ENCODE measurements at regions not wholly inside any gene's neighbourhood (a gene's known extent, or its start where the extent isn't known, plus 50 kb on each side); places are given as distances from the start of the nearest gene placed in this dataset.
A peak's percentile ranks its signal among the peaks of the same experiment; 100 is the strongest.
"Not testable (repeated sequence)": the region's sequence is repeated elsewhere in the genome, so short reads cannot be mapped to it uniquely, and the experiment has no call there.

DNA sequence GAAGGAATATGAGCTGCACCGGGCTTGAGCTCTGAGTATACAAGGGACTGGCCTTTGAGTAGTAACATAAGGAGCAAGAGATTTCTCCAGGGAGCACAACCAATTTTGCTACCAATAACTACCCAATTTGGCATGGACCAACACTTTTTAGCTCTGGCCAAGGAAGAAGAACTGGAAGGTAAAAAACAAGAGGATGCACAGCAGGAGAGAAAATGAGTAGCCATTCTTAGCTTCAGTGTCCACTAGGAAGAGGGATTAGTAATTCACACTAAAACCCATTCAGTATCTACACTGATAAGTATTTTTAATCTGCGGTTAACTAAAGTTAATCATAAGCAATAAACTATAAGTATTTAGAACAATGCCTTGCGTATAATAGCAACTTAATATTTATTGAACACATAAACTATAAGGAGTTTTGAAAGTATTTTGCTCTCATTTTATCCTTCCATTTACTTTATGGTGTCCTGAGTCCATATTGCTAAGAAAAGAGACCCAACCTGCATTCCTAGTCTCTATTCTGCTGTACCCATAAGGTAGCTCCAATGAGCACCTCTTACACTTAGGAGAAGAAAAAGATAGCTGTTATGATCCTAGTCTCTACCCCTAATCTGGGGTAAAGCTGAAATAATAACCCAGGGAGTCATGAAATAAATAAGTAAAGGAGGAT, 268.9 kb downstream of the IGSF11 start:
- no peak for DNase-seq

DNA sequence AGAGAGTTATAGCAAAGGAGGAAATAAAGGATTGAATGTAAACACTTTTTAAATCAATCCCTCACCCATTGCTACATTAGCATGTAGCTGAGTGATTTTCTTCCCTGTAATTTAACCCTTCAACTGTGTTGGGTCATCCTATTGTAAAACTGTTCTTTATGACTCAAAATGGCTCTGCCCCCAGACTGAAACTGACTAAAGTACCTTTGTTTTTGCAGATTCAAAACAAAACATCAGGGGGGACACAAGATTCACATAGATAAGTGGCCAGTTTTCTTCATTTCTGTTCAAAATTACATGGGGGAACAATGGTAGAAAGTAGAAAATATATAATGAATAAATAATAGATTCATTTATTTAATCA, 268.4 kb downstream of the IGSF11 start:
- no peak for DNase-seq

DNA sequence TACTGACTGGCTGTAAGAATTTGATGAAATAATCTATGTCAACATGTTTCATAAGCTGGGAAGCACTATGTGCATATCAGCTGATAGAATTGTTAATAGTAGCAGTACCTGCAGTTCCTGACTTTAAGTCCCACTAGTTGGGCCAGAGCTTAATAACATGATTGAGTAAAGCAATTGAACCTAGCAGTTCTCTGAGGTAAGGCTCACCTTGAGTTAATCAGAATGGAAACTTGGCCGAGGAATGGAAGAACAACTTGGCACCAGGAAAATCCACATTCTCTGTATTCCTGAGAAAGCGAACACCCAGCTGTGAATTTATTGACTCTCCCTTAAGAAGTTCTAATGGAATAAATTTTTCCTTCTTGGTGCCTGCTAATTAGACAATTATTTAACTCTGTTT, 262.6 kb downstream of the IGSF11 start:
- DNase-seq, result no peak

DNA sequence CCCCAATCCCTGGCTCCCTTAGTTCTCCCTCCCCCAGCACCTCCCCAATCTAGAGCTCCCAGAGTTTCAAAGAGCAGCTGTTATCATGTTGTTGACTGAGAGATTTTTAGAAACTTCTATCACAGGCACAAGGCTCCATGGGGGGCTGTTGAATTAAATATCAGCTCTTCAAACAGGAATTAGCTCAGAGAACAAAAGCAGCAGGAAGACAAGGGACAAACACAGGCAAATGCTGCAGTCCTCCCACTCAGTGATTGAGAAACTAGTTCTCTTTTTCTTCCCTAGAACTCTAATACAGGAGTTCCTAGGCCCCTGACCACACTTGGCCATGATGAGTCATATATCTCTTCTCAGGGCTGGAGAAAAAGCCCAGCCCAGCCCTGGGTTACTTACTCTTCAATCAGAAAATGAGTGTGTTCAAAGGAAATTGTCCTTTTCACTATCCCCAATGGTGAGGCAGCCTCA, 262.1 kb downstream of the IGSF11 start:
- peak; percentile 3 for DNase-seq

DNA sequence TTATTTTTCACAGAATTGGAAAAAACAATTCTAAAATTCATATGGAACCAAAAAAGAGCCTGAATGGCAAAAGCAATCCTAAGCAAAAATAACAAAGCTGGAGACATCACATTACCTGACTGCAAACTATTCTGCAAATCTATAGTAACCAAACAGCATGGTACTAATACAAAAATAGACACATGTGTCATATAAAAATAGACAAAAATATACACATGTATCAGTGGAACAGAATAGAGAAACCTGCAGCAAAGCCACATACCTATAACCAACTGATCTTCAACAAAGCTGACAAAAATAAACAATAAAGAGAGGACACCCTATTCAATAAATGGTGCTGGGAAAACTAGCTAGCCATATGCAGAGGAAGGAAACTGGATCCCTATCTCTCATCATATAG, 259.6 kb downstream of the IGSF11 start:
- no peak for DNase-seq

- no peak for DNase-seq
Observed at GRCh38 chr3:118778201-118778600, 256.4 kb downstream of the IGSF11 start.

DNA sequence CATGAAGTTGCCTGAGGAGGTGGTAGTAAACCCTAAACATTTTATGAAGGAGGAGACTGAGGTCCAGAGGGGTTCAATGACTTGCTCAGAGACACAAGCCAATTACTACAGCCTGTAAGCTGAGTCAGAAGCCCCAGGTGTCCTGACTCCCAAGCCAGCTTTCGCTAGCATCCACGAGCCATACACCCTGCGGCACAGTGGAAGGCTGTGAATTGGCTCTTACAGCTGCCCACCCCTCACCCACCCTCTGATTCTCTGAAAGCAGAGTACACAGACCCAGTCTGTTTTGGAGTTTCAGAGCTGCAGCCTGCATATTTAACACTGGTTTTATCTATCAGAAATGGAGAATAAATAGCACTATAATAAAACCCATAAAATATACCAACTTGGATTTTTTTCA, 253.4 kb downstream of the IGSF11 start:
- no peak for DNase-seq

- no peak for DNase-seq
Observed at GRCh38 chr3:118781839-118782238, 252.8 kb downstream of the IGSF11 start.

DNA sequence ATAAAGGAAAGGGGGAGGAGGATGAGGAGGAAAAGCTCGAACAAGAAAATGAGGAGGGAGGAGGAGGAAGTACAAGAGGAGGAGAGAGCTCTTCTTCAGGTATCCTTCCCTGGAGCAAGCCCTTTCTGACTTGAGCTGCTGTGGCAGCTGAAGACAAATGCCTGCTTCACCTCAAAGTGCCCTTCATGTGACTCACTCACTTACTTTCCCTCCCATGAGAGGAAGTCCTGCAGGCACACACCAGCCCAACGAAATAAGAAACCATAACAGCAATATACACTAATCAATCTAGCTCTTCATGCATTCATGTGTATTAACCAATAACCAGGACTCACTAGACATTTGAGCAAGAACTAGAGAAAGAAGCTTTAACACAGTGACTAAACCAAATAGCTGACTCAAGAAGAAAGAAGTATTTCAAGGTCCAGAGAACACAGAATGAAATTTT, 251.9 kb downstream of the IGSF11 start:
- no peak for DNase-seq

GRCh38 chr3:118785415-118785814, 249.2 kb downstream of the IGSF11 start:
- no peak for DNase-seq

DNA sequence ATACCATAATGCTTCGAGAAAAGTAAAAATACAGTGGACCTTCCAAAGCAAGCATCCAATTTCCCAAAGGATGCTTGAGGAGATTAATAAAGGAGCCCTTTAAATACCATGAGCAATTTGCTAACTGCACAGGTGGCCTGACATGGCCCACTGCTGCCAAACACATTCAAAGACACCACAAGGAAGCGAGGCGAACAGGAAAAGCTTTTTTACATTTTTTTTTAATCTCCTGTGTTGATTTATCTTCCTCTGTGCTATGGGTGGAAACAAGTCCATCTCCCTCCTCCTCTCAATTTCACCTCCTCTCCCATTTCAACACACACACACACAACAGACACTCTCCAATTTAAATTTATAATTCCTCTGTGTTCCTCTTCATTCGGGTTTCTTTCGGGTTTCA, 243.4 kb downstream of the IGSF11 start:
- no peak for DNase-seq

- no peak for DNase-seq
Observed at GRCh38 chr3:118792191-118792590, 242.5 kb downstream of the IGSF11 start.

DNA sequence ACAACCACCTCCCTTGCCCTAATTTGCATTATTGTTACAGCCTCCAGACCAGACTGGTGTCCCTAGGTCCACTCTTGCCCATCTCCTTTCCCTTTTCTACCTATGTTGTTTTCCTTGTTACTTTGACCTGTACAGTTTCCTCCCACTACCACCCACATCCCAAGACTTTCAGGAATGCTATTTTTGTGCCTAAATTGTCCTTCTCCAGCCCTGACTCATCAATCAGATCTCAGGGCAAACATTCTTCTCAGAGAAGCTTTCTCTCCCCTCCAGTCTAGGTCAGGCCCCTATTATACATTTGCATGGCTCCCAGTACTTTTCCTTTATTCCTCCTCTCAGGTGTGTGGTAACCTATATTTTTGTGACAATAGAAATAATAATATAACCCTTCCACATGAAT, 241.5 kb downstream of the IGSF11 start:
- DNase-seq, result no peak

- DNase-seq, result no peak
Observed at GRCh38 chr3:118799303-118799702, 235.3 kb downstream of the IGSF11 start.

DNA sequence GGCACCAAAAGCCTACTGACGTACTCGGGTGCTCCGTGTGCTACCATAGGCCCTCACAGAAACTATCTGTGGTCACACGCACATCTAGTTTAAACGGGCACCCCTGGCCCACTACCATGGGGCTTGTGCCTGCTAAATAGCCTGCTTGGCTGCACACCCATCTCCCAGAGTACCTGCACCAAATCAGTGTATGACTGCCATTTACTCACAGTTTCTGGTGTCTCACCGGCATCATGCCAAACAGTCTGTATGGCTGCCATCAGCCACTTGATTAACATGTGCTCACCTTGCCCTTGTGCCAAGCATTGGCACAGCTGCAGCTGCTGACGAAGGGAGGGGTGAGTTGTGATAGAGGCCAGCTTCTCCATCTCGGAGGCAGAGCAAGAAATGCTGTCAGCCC, 232.7 kb downstream of the IGSF11 start:
- DNase-seq, result peak; percentile 12

DNA sequence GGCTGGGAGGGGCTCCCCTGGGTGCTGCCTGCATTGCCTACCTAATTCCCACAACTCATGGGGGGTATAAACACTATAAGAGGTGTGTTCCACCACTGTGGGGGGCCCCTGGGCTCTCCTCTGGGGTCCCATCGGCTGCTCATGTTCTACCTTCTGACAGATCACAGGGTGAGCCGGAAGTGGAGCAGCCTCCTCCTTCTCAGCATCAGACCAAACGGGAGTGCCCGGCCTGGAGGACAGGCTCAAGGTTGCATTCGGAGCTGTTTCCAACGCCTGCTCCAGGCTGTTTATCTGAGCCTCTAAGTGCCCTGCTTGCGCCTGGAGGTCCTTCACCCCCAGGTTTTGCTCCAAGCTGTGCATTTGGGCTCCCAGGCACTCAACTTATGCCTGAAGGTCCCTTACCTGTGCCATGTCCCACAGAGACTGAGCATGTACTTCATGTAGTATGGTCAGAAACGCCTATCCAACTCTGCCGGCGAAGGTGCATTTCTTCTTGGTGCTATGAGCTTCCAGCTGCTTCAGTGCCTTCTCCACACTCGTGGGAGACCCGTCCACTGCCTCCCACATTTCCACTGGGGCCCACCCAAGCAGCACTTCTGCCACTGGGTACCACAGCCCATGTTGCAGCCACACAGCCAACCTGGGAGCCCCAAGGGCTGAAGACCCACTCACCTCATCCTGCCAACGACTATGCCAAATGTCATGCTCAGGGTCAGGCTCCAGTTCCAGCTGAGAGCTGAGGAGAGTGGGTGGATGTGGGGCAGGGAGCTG, 232.1 kb downstream of the IGSF11 start:
- DNase-seq, result no peak

- no peak for DNase-seq
Observed at GRCh38 chr3:118803096-118803476, 231.6 kb downstream of the IGSF11 start.

DNA sequence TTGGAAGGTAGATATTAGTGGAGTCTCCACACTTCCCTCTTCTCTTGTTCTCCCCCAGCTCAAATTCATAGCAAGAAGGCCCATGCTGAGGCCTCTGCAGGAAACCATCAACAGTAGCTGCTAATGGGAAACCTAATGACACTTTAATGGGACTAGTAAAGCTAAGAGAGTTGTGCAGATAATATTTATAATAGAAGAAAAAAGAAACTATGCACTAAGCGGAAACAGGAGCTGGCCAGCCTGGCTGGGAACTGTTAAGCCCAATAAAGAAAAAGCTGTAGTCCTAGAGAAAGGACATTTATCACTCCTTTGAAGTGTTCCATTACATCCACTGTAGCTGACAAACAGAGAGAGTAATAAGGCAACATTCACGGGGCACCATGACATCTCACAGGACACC, 229.6 kb downstream of the IGSF11 start:
- no peak for DNase-seq

GRCh38 chr3:118806423-118806822, 228.2 kb downstream of the IGSF11 start:
- no peak for DNase-seq

- not testable (repeated sequence) for DNase-seq
Observed at GRCh38 chr3:118807349-118807748, 227.3 kb downstream of the IGSF11 start.

DNA sequence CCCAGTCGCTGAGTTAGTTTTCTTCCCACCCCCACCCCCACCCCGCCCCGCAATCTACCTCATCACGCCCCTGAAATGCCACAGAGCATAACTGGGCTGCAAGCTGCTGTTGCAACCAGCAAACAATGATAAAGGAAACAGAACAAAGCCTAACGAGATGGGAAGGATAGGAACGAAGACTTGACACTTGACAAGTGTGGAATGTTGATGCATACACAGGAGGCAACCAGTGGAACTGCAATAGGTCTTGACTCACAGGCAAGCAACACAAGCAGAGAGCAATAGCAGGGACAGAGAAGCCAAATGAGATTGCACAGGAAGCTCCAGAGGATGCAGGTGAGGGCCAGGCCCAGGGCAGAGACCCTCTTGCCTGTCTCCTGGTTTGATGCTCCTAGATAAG, 225.9 kb downstream of the IGSF11 start:
- DNase-seq, result no peak

- DNase-seq, result no peak
Observed at GRCh38 chr3:118809696-118810498, 224.7 kb downstream of the IGSF11 start.

- no peak for DNase-seq
Observed at GRCh38 chr3:118810499-118811035, 224.1 kb downstream of the IGSF11 start.

All from NCI-H1694 treated with DMSO at 0.1 percent for 48 hours (cell line).